Transverse colon (tissue), 4 donors: ENCODE measurements at regions not wholly inside any gene's neighbourhood (a gene's known extent, or its start where the extent isn't known, plus 50 kb on each side); places are given as distances from the start of the nearest gene placed in this dataset.

Experiments
- DNase-seq: peaks from one replicate; pipeline ENCODE4 v3.0.0-alpha.2; 2019
- H3K27ac ChIP-seq, 4 donors: fragments of 200-600 bp; sonication (generic); 2 replicates each; pipeline ENCODE4 v1.5.1; 2016 to 2018; ENCODE audit warnings: inconsistent platforms in 4 of 4
- H3K27me3 ChIP-seq: fragments of 200-600 bp; sonication (generic); 2 replicates; pipeline ENCODE4 v1.5.1; 2017; ENCODE audit warnings: inconsistent platforms
- H3K36me3 ChIP-seq, 4 donors: fragments of 200-600 bp; sonication (generic); 2 replicates each; pipeline ENCODE4 v1.5.1; 2017 to 2019; ENCODE audit warnings: inconsistent platforms in 4 of 4
- H3K4me1 ChIP-seq, 4 donors: fragments of 200-600 bp; sonication (generic); 2 replicates each; pipeline ENCODE4 v1.5.1; 2017 to 2020; ENCODE audit warnings: inconsistent platforms in 4 of 4
- H3K4me3 ChIP-seq, 4 donors: fragments of 200-600 bp; sonication (generic); 1 replicate in 1 of 4; 2 replicates in 3 of 4; pipeline versions ENCODE4 v1.5.1 to v1.6.1; 2017 to 2019; ENCODE audit warnings: inconsistent platforms in 4 of 4
- H3K9me3 ChIP-seq, 2 donors: fragments of 200-600 bp; sonication (generic); 2 replicates each; pipeline ENCODE4 v1.5.1; 2017 to 2019; ENCODE audit warnings: inconsistent platforms in 2 of 2
- CTCF ChIP-seq, 5 experiments: fragments of 200-600 bp in 3 of 5; fragments of 450-650 bp in 2 of 5; sonication (generic) in 3 of 5; IDR thresholded peaks; 1 replicate in 2 of 5; 2 replicates in 3 of 5; pipeline ENCODE4 v1.5.1; 2016 to 2017; ENCODE audit warnings: antibody characterized with exemption in 5 of 5, inconsistent platforms in 3 of 5, mild to moderate bottlenecking in 2 of 5, moderate library complexity in 1 of 5
- EP300 ChIP-seq: sonication (generic); formaldehyde crosslinking; IDR thresholded peaks from one replicate; pipeline ENCODE4 v1.6.1; 2017; ENCODE audit warnings: antibody characterized with exemption, low read depth
- POLR2A ChIP-seq: fragments of 450-650 bp; IDR thresholded peaks from one replicate; pipeline ENCODE4 v1.6.1; 2016; ENCODE audit warnings: antibody characterized with exemption, mild to moderate bottlenecking, moderate library complexity
- POLR2AphosphoS5 ChIP-seq, 3 donors: sonication (generic); formaldehyde crosslinking; IDR thresholded peaks; one replicate each; pipeline ENCODE4 v1.6.1; 2016; ENCODE audit warnings: antibody characterized with exemption in 3 of 3
- WGBS, 2 donors: methylation state at CpG; one replicate each; pipeline ENCODE4 v1.1.5; 2018; ENCODE audit warnings: low coverage in 1 of 2; 5-methylcytosine and 5-hydroxymethylcytosine counted together
- in situ Hi-C, 4 donors: fragments of 200-750 bp; cut with MboI; loops; one replicate each; pipeline versions ENCODE4 v1.15.0 to v1.15.1; 2017; ENCODE audit warnings: low sequenced_read_pairs in 3 of 4, low pct_ligation_motif_present in 1 of 4, low pct_unique_long_range_greater_than_20kb in 1 of 4
- intact Hi-C: fragments of 100-400 bp; cut with DNase I; formaldehyde crosslinking; loops from one replicate; pipeline ENCODE4 v1.15.1; 2023; ENCODE audit warnings: low total_unique reads

- Histone ChIP-seq H3K27me3 (no peaks in the 10 kb centered on the region), H3K4me3 (no peak overlapping the region), H3K27ac (no peak overlapping the region), H3K9me3 (no peaks in the 10 kb centered on the region), H3K4me1 (peaks cover 0 to 3% (median 0%) of the 10 kb centered on the region in 4 donors), H3K36me3 (no peaks in the 10 kb centered on the region)
- TF ChIP-seq EP300: no peak
- no peak for TF ChIP-seq POLR2A
- TF ChIP-seq POLR2AphosphoS5 (IDR thresholded peaks at IDR 0.05): no peak
- TF ChIP-seq CTCF (IDR thresholded peaks at IDR 0.05): no peak
- no peak for DNase-seq
- intact Hi-C loops (loop anchor here (10.0 kb wide), 1 partner anchor 193 kb away; no protein-coding TSS in a partner anchor), in situ Hi-C loops (loop anchor here in 3 of 4 donors (10.0 to 25.0 kb wide), 2 partner anchors 193 to 310 kb away; partner anchors contain the start of gene RXFP2 (in 2 of the 3))
- 44 to 49% methylated on average over 1 to 4 of the region's 4 CpGs for WGBS, 2 donors
Measured at GRCh38 chr13:31427151-31428100, 227.7 kb downstream of the B3GLCT start.

- Histone ChIP-seq H3K4me3 (no peak overlapping the region), H3K27me3 (no peaks in the 10 kb centered on the region), H3K4me1 (no peaks in the 10 kb centered on the region), H3K27ac (no peak overlapping the region), H3K36me3 (no peaks in the 10 kb centered on the region), H3K9me3 (no peaks in the 10 kb centered on the region)
- in situ Hi-C loops (loop anchor here (5.0 to 25.0 kb wide), 3 partner anchors 306 to 313 kb away; partner anchors contain the start of gene RXFP2 (in 2 of the 4)), intact Hi-C loops (loop anchor here (5.0 kb wide), 1 partner anchor 311 kb away; no protein-coding TSS in a partner anchor)
- DNase-seq: peak; percentile 52
- TF ChIP-seq CTCF (IDR thresholded peaks at IDR 0.05) (peak; percentile 32 to 87 (median 79)), POLR2A (no peak)
- 27 to 53% methylated on average over 3 to 4 of the region's 4 CpGs for WGBS, 2 donors
Measured at GRCh38 chr13:31431722-31432137, 232.0 kb downstream of the B3GLCT start.

GRCh38 chr13:31433207-31433606 is 233.4 kb downstream of the B3GLCT start:
- no peaks in the 10 kb centered on the region for H3K4me1 ChIP-seq
- no peak overlapping the region for H3K27ac ChIP-seq
- intact Hi-C loops: loop anchor here (5.0 kb wide), 1 partner anchor 309 kb away; no protein-coding TSS in a partner anchor
- H3K27me3 ChIP-seq: no peaks in the 10 kb centered on the region
- no peaks in the 10 kb centered on the region for H3K36me3 ChIP-seq
- TF ChIP-seq CTCF (IDR thresholded peaks at IDR 0.05) (no peak), EP300 (no peak), POLR2A (no peak), POLR2AphosphoS5 (IDR thresholded peaks at IDR 0.05) (no peak)
- in situ Hi-C loops: loop anchor here (5.0 to 25.0 kb wide), 3 partner anchors 304 to 312 kb away; partner anchors contain the start of gene RXFP2 (in 2 of the 4)
- no peak for DNase-seq
- no peak overlapping the region for H3K4me3 ChIP-seq
- H3K9me3 ChIP-seq: no peaks in the 10 kb centered on the region
- WGBS, 2 donors: 65 to 82% methylated on average over 1 of the region's 1 CpG

- Histone ChIP-seq H3K4me1 (no peaks in the 10 kb centered on the region), H3K27me3 (no peaks in the 10 kb centered on the region), H3K4me3 (no peak overlapping the region), H3K36me3 (no peaks in the 10 kb centered on the region), H3K27ac (no peak overlapping the region), H3K9me3 (no peaks in the 10 kb centered on the region)
- in situ Hi-C loops (loop anchor here (5.0 to 25.0 kb wide), 3 partner anchors 304 to 311 kb away; partner anchors contain the start of gene RXFP2 (in 2 of the 4)), intact Hi-C loops (loop anchor here (5.0 kb wide), 1 partner anchor 309 kb away; no protein-coding TSS in a partner anchor)
- WGBS, 2 donors: 68 to 84% methylated on average over 5 to 7 of the region's 7 CpGs
- no peak for DNase-seq
- TF ChIP-seq POLR2A (no peak), CTCF (IDR thresholded peaks at IDR 0.05) (no peak), EP300 (no peak), POLR2AphosphoS5 (IDR thresholded peaks at IDR 0.05) (no peak)
Measured at GRCh38 chr13:31433746-31434145, 234.0 kb downstream of the B3GLCT start.
